NCI-H2196 (cell line): ENCODE measurements at regions not wholly inside any gene's neighbourhood (a gene's known extent, or its start where the extent isn't known, plus 50 kb on each side); places are given as distances from the start of the nearest gene placed in this dataset.

ENCODE experiments used
- DNase-seq: peaks from one replicate; lab custom pipeline; 2025; ENCODE audit not compliant: unreplicated experiment; lab: John Stamatoyannopoulos, UW

DNA sequence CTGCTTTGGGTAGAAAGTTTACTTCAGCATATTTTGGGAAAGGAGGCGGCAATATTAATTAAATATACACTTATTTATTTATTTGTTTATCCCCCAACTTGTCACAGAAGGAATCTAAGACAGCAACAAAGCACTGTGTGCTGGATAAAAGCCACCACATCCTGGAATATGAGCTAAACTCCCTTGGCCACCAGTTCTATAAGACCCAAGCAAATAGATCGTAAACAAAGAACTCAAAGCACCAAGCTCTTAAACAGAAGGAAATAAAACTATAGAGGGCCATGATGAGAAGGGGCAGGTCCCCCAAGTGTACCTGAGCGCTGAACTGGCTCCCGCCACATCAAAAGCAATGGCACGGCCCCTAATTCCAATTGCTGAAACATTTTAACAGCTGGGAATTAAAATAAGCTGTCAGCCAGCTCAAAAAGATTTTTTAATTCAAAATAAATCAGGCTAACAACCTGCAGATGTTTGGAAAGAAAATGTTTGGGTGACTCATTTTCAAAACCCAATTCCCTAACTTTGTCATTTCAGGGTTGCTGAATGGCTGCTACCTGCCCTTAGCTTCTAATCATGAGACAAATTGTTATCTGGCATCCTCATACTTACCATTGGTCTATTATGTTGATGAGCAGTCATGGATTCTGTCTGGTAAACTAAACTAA, 127.1 kb downstream of the SLC30A10 start:
- no peak for DNase-seq

GRCh38 chr1:219798283-219799030, 129.9 kb downstream of the SLC30A10 start:
- DNase-seq = no peak

- DNase-seq = no peak
Observed at GRCh38 chr1:219797683-219798082, 130.7 kb downstream of the SLC30A10 start.

- no peak for DNase-seq
Observed at GRCh38 chr1:219797009-219797408, 131.3 kb downstream of the SLC30A10 start.

GRCh38 chr1:219795363-219795917, 132.9 kb downstream of the SLC30A10 start:
- DNase-seq = no peak

DNA sequence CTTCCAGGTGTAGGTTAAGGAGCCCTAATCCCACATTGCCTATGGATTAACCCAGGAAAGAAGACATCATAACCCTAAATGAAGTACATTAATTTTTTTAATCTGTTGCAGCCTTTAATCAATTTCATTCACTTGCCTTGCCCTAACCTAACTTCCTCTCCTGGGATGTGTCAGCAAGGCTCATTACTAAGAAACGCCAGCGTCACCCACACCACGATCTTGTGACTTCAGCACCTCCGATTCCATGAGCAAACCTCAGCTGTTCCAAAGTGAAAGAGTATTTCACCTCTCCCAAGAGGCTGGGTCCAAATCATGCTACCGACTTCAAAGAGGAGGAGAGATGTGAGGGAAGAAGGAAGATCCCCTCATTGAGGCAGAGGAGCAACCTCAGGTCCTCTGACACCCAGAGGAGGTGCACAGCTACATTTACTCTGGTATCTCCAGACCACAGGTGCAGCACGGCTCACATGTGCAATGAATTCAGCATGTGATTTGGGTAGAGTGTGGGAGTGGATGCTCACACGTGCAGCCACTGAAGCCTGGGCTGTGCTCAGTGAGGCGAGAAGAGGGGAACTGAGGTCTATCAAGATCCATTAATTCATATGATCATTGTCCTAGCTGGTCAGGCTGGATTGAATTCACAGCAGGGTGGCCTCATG, 134.1 kb downstream of the SLC30A10 start:
- no peak for DNase-seq

GRCh38 chr1:219792337-219793021, 135.9 kb downstream of the SLC30A10 start:
- DNase-seq = no peak

GRCh38 chr1:219791766-219792165, 136.6 kb downstream of the SLC30A10 start:
- no peak for DNase-seq

GRCh38 chr1:219790834-219791615, 137.3 kb downstream of the SLC30A10 start:
- no peak for DNase-seq

- no peak for DNase-seq
Observed at GRCh38 chr1:219788700-219789099, 139.7 kb downstream of the SLC30A10 start.

- no peak for DNase-seq
Observed at GRCh38 chr1:219788091-219788490, 140.3 kb downstream of the SLC30A10 start.

- DNase-seq = no peak
Observed at GRCh38 chr1:219784660-219785381, 143.5 kb downstream of the SLC30A10 start.

- DNase-seq = no peak
Observed at GRCh38 chr1:219783605-219784235, 144.6 kb downstream of the SLC30A10 start.

GRCh38 chr1:219782929-219783328, 145.4 kb downstream of the SLC30A10 start:
- no peak for DNase-seq

GRCh38 chr1:219782311-219782710, 146.0 kb downstream of the SLC30A10 start:
- no peak for DNase-seq

DNA sequence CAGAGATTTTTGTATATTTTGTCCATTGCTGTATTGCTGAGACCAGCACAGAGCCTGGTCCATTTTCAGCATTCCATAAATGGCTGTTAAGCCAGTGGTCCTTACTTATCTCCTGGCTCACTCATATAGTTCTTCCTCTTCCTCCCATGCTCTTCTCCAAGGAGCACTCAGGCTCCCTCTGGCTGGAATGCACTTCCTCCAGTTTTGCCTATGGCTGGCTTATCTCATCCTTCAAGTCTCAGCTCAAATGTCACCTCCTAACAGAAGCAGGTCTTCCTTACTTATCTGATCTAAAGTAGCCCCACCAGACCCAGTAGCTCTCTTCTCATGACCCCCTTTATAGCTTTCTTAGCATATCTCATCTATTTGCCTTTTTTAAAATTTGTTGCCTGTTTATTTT, 146.9 kb downstream of the SLC30A10 start:
- no peak for DNase-seq

DNA sequence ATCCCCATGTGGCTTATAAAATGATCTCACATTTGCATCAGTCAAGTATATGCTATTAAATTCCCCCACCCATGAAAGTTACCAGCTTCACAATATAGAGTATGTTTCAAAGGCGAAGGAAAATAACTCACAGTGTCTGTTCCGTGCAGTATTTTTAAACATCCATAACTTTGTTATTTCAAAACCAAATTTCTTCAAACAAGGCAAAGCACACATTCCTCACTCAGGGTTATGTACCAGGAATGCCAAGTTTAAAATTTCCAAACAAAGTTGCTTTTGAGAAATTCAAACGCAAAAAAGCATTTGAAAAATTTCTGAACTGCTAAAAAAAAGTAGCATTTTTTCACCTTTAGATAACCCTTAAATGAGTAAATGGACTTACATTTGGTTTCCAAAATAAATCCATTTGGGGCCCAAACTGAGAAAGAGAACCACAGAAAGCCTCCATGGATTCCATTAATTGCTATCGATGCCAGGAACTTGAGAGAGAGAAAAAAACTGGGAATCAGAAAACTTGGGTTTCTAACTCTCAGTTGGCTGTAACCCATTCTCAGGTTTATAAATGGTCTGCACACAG, 149.5 kb downstream of the SLC30A10 start:
- DNase-seq = no peak

- DNase-seq = no peak
Observed at GRCh38 chr1:219778110-219778509, 150.2 kb downstream of the SLC30A10 start.

DNA sequence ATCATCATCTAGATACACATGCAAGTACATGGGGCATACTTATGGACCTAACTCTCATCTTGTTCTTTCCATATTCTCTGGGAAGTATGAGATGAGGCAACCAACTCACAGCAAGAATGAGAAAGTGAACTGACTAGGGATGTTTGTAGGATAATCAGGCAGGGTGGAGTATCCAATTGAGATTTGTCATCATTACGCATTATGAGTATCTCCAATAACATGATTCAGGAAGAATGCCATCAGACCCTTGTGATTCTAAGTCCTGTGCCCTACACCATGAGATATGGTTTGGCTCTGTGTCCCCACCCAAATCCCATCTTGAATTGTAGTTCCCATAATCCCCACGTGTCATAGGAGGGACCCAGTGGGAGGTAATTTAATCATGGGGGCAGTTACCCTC, 154.0 kb downstream of the SLC30A10 start:
- no peak for DNase-seq
